ENCODE measurements at regions not wholly inside any gene's neighbourhood (a gene's known extent, or its start where the extent isn't known, plus 50 kb on each side); places are given as distances from the start of the nearest gene placed in this dataset.

DNA sequence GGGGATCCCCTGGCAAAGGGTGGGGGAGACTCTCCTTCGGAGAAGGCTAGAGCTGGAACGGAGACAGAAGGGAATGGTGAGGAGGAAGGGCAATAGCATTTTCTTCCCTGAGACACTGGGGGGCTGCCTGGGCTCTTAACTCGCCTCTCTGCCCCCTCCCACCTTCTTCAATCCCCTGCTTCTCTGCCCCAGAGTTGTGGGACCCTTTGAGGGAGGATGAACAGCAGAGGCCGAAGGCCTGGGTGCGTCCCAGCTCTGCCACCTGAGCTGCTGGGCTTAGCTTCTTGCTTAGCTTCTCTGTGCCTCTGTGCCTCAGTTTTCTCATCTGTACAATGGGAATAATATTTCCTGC, 72.4 kb downstream of the RTL6 start:
- intact Hi-C loops (cut with DNase I): no loop called here
- DNase-seq (ENCODE audit: low spot score in 2 of 2): peak in 1 of 2 donors; percentile 42
- Histone ChIP-seq H3K4me1 (no peaks in the 10 kb centered on the region), H3K4me3 (no peak overlapping the region), H3K9me3 (no peaks in the 10 kb centered on the region), H3K36me3 (no peaks in the 10 kb centered on the region), H3K27ac (no peak overlapping the region), H3K27me3 (no peaks in the 10 kb centered on the region)
- TF ChIP-seq, protein P1, sequence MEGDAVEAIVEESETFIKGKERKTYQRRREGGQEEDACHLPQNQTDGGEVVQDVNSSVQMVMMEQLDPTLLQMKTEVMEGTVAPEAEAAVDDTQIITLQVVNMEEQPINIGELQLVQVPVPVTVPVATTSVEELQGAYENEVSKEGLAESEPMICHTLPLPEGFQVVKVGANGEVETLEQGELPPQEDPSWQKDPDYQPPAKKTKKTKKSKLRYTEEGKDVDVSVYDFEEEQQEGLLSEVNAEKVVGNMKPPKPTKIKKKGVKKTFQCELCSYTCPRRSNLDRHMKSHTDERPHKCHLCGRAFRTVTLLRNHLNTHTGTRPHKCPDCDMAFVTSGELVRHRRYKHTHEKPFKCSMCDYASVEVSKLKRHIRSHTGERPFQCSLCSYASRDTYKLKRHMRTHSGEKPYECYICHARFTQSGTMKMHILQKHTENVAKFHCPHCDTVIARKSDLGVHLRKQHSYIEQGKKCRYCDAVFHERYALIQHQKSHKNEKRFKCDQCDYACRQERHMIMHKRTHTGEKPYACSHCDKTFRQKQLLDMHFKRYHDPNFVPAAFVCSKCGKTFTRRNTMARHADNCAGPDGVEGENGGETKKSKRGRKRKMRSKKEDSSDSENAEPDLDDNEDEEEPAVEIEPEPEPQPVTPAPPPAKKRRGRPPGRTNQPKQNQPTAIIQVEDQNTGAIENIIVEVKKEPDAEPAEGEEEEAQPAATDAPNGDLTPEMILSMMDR (IDR thresholded peaks at IDR 0.05): no peak

DNA sequence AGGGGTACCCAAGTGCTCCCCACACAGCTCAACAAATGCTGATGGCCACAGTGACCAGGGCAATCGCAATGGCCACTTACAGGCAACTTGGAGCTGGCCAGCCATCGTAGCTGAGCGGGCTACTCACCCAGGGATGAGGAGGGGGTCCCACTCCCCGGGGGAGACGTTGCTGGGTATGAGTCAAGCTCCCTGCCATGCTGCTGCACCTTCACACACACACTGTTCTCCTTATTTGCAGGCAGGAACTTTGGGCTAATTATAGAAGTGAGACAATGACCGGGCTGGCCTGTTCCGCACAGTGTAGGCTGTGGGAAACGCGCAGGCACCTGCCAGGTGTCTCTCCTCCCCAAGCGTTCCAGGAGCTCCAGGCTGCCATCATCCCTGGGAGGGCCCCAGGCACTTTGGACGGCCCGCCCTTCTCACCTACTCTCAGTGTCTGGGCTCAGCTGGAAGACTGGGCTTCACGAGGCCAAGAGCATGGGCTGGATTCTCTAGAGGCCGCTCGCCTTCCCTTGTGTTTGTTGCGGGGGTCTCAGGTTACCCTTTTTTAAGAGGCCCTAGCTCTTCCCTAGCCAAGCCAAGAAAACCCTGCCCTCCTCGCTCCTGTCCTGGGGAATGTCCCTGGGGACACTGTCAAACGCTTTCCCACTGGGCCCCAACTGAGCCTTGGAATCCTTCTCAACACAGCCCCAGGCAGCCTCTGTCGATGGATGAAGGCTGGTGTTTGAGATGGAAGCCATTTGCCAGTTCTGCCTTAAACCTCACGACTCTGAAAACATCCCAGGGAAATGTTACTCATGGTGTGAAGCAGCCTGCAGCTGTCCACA, 73.0 kb downstream of the RTL6 start:
- intact Hi-C loops (cut with DNase I): no loop called here
- Histone ChIP-seq H3K27ac (no peak overlapping the region), H3K36me3 (no peaks in the 10 kb centered on the region), H3K27me3 (no peaks in the 10 kb centered on the region), H3K4me3 (no peak overlapping the region), H3K4me1 (no peaks in the 10 kb centered on the region), H3K9me3 (peaks cover 0 to under 1% of the 10 kb centered on the region in 2 donors)
- TF ChIP-seq, protein P1 (IDR thresholded peaks at IDR 0.05): no peak
- DNase-seq (ENCODE audit: low spot score in 2 of 2): peak in 1 of 2 donors; percentile 44

- intact Hi-C loops (cut with DNase I): no loop called here
- H3K27me3 ChIP-seq: no peaks in the 10 kb centered on the region
- H3K36me3 ChIP-seq: no peaks in the 10 kb centered on the region
- peak in 1 of 2 donors; percentile 44 for DNase-seq (ENCODE audit: low spot score in 2 of 2)
- H3K27ac ChIP-seq: no peak overlapping the region
- H3K4me3 ChIP-seq: no peak overlapping the region
- peaks cover 0 to 8% of the 10 kb centered on the region in 2 donors for H3K9me3 ChIP-seq
- TF ChIP-seq, protein P1 (IDR thresholded peaks at IDR 0.05): no peak
- no peaks in the 10 kb centered on the region for H3K4me1 ChIP-seq
These were observed 73.7 kb downstream of the RTL6 start for GRCh38 chr22:44424359-44424682.

DNA sequence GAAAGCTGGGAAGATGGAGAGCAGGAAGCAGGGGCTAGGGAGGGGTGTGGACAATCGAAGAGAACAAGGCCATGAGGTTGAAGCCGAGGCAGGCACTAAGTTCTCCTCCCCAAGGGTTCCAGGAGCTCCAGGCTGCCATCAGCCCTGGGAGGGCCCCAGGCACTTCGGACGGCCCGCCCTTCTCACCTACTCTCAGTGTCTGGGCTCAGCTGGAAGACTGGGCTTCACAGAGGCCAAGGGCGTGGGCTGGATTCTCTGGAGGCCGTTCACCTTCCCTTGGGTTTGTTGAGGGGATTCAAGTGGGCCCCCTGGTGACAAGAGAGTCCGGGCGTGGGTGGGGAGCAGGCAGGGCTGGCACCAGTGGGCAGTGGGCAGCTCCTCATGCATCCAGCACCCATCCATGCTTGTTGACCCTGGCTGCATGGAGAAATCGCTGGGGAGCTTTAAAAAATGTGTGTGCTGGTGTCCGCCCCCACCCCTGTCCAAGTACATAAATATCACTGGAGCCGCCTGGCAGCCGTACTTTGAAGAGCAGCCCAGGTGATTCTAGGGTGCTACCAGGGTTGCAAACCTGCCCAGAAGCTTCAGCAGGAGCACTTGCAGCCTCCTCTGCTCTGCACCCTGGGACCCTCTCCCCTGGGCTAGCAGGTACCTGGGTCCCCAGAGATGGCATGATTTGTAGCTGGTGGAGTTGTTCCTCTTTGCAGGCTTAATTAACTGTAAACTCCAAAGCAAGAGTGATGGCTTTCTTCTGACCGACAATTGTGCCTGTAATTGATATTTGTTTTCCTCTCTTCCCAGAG, 74.3 kb downstream of the RTL6 start:
- intact Hi-C loops (cut with DNase I): no loop called here
- Histone ChIP-seq H3K27me3 (no peaks in the 10 kb centered on the region), H3K9me3 (peaks cover 0 to 14% of the 10 kb centered on the region in 2 donors), H3K4me1 (no peaks in the 10 kb centered on the region), H3K27ac (no peak overlapping the region), H3K4me3 (no peak overlapping the region), H3K36me3 (no peaks in the 10 kb centered on the region)
- TF ChIP-seq, protein P1 (IDR thresholded peaks at IDR 0.05): no peak
- peak in 1 of 2 donors; percentile 50 for DNase-seq (ENCODE audit: low spot score in 2 of 2)

DNA sequence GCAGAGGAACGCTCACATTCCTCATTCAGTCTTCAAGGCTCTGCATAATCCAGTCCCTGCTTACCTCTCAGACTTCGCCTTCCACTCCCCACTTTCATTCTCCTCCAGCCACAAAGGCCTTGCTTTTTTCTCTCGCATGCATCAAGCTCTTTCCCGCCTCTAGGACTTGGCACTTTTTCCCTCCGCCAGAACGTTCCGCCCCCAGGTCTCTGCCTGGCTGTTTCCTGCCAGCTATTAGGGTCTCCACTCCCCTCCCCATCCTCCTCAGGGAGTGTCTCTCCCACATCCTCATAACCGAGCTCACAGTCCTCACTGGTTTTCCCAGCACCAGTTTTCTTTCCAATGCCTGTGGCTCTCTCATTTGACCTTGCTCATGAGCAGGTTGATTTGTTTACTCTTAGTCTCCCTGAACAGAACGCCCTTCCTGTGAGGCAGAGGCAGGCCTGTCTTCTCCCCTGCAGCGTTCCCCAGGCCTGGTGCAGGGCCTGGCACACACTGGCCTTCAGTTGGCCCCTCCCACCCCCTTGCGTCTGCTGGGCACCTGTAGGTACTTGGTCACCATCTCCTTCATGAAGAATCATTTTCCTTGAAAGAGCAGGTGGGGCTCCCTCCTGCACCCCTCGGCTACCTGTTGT, 75.2 kb downstream of the RTL6 start:
- intact Hi-C loops (cut with DNase I): no loop called here
- DNase-seq (ENCODE audit: low spot score in 2 of 2): peak in 1 of 2 donors; percentile 35
- Histone ChIP-seq H3K4me1 (no peaks in the 10 kb centered on the region), H3K36me3 (no peaks in the 10 kb centered on the region), H3K27ac (no peak overlapping the region), H3K4me3 (no peak overlapping the region), H3K27me3 (no peaks in the 10 kb centered on the region), H3K9me3 (peaks cover 0 to 15% of the 10 kb centered on the region in 2 donors)
- TF ChIP-seq, protein P1 (IDR thresholded peaks at IDR 0.05): no peak
